ENCODE measurements at regions not wholly inside any gene's neighbourhood (a gene's known extent, or its start where the extent isn't known, plus 50 kb on each side); places are given as distances from the start of the nearest gene placed in this dataset.

- TF ChIP-seq CTCF (conservative IDR thresholded peaks at IDR 0.05): no peak
- TF ChIP-seq ZFX (IDR thresholded peaks at IDR 0.05): no peak
Measured at GRCh38 chr2:19787134-19787533, 114.6 kb downstream of the TTC32 start.

Measured in C4-2B (cell line).